ENCODE measurements at regions not wholly inside any gene's neighbourhood (a gene's known extent, or its start where the extent isn't known, plus 50 kb on each side); places are given as distances from the start of the nearest gene placed in this dataset.

DNA sequence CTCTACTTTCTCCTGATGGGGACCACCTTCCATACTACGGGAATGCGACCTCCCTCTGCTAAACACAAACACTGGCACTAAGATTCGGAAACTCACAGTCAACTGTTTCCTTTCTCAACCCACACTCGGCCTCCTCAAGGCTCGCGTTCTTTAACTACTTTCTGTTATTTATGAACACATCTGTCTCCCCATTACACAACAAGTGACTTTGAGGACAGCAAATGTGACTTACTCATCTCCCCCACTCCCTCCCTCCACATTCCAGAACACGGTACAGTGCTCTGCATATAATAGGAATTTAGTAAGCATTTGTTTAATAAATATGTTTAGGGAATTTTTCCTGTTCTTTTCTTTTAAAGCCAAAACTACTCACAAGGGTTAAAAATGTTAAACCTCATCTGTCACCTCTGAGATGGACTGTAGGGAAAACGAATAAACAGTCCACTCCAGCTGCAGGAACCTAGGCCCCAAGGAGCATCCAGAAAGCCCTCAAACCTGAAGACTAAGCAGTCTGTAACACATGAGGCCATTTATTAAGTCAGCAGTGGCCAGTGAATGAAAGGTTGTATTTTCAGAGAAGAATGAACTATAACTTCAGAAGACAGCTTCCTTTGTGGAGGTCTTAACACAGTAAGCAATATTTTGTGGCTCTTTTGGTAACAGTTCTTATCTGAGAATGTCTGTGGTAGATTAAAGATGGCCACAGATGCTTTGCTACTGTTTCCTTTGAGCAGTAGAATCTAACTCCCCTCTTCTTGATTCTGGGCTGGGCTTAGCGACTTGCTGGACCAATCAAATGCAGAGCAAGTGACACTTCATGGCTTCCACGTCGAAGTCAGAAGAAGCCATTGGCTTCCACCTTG, 209.6 kb upstream of the DTNBP1 start:
- H3K4me3 ChIP-seq: no peak overlapping the region
- no peaks in the 10 kb centered on the region for H3K9me3 ChIP-seq
- TF ChIP-seq CTCF (IDR thresholded peaks at IDR 0.05) (no peak), POLR2AphosphoS5 (IDR thresholded peaks at IDR 0.05) (no peak), POLR2A (IDR thresholded peaks at IDR 0.05) (no peak), EP300 (IDR thresholded peaks at IDR 0.05) (no peak)
- H3K27ac ChIP-seq: no peak overlapping the region
- H3K36me3 ChIP-seq: no peaks in the 10 kb centered on the region
- peaks cover 0 to 16% (median 8%) of the 10 kb centered on the region in 4 donors for H3K4me1 ChIP-seq
- DNase-seq: no peak
- intact Hi-C loops (cut with DNase I; ENCODE audit: low total_unique reads): no loop called here
- H3K27me3 ChIP-seq: no peaks in the 10 kb centered on the region
- 63 to 79% (median 70%) methylated on average over 9 to 11 of the region's 11 CpGs for WGBS, 5 donors

DNA sequence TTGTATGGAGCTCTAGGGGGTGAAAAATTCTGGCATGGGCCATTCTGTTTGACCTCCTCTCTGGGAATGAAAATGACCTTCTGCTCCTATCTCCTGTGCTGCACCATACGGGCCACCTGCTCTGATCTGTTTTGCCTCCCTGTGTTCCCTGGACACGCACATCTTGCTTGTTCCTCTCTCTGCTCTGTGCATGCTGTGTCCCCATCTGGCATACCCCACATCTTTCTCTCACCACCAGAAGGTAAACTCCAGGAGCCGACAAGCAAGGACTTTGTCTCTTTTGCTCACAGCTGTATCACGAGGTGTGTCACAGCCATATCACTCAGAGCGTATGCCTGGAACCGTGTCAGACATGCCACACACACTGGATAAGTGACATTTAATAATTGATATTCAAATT, 208.4 kb upstream of the DTNBP1 start:
- H3K27ac ChIP-seq: no peak overlapping the region
- peaks cover 0 to 16% (median 8%) of the 10 kb centered on the region in 4 donors for H3K4me1 ChIP-seq
- intact Hi-C loops (cut with DNase I; ENCODE audit: low total_unique reads): no loop called here
- DNase-seq: peak in 1 of 2 donors; percentile 31
- H3K4me3 ChIP-seq: no peak overlapping the region
- TF ChIP-seq POLR2A (IDR thresholded peaks at IDR 0.05) (no peak), POLR2AphosphoS5 (IDR thresholded peaks at IDR 0.05) (no peak), EP300 (IDR thresholded peaks at IDR 0.05) (no peak), CTCF (IDR thresholded peaks at IDR 0.05) (no peak)
- H3K9me3 ChIP-seq: no peaks in the 10 kb centered on the region
- WGBS, 5 donors: 39 to 65% (median 43%) methylated on average over 6 of the region's 6 CpGs
- no peaks in the 10 kb centered on the region for H3K27me3 ChIP-seq
- H3K36me3 ChIP-seq: no peaks in the 10 kb centered on the region

DNA sequence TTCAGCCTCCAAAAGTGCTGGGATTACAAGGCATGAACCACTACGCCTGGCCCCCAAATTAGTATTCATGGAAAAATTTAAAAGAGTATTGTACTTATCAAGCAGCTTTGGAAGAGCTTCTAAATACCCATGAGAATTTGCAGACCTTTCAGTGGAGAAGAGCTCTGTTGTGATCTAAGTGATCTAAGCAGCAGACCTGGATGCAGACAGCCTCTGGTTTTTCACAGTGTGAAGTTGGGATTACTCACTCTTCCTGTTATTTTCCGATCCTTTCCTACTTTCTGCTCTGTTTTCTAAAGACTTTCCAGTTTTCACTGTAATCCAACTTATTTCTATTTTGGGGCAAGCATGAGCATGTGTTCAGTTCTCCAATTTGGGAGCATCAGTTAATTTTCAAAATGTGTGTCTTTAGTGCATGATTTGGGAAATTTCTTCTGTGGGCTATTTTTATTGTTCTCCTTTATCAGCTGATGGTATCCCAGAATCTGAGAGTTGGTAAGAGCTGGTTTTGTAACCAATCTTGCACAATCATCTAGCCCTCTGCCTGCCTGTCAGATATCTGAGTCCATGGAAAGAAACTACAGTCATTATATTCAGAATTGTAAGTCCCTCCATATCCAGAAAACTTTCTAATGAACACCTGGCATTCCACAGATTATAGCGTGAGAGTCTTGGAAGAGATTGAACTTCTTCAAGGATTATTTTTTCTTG, 207.7 kb upstream of the DTNBP1 start:
- Histone ChIP-seq H3K4me1 (peaks cover 0 to 16% (median 8%) of the 10 kb centered on the region in 4 donors), H3K27me3 (no peaks in the 10 kb centered on the region), H3K36me3 (no peaks in the 10 kb centered on the region), H3K27ac (no peak overlapping the region), H3K4me3 (no peak overlapping the region), H3K9me3 (no peaks in the 10 kb centered on the region)
- TF ChIP-seq EP300 (IDR thresholded peaks at IDR 0.05) (no peak), CTCF (IDR thresholded peaks at IDR 0.05) (no peak), POLR2A (IDR thresholded peaks at IDR 0.05) (no peak), POLR2AphosphoS5 (IDR thresholded peaks at IDR 0.05) (no peak)
- 63 to 84% (median 77%) methylated on average over 3 of the region's 3 CpGs for WGBS, 5 donors
- no peak for DNase-seq
- intact Hi-C loops (cut with DNase I; ENCODE audit: low total_unique reads): no loop called here

GRCh38 chr6:15864708-15865062, 201.9 kb upstream of the DTNBP1 start:
- Histone ChIP-seq H3K4me1 (no peaks in the 10 kb centered on the region), H3K9me3 (no peaks in the 10 kb centered on the region), H3K27me3 (no peaks in the 10 kb centered on the region), H3K36me3 (no peaks in the 10 kb centered on the region), H3K4me3 (no peak overlapping the region), H3K27ac (no peak overlapping the region)
- intact Hi-C loops (cut with DNase I; ENCODE audit: low total_unique reads): no loop called here
- TF ChIP-seq EP300 (IDR thresholded peaks at IDR 0.05) (no peak), POLR2A (IDR thresholded peaks at IDR 0.05) (no peak), CTCF (IDR thresholded peaks at IDR 0.05) (no peak), POLR2AphosphoS5 (IDR thresholded peaks at IDR 0.05) (no peak)
- no peak for DNase-seq

Measured in stomach (tissue), 8 donors.